DMS79 treated with DMSO at 0.1 percent for 48 hours (cell line): ENCODE measurements at regions not wholly inside any gene's neighbourhood (a gene's known extent, or its start where the extent isn't known, plus 50 kb on each side); places are given as distances from the start of the nearest gene placed in this dataset.
"Not testable (repeated sequence)": the region's sequence is repeated elsewhere in the genome, so short reads cannot be mapped to it uniquely, and the experiment has no call there.

Source experiments
- DNase-seq: peaks from one replicate; lab custom pipeline; 2025; lab: John Stamatoyannopoulos, UW

DNA sequence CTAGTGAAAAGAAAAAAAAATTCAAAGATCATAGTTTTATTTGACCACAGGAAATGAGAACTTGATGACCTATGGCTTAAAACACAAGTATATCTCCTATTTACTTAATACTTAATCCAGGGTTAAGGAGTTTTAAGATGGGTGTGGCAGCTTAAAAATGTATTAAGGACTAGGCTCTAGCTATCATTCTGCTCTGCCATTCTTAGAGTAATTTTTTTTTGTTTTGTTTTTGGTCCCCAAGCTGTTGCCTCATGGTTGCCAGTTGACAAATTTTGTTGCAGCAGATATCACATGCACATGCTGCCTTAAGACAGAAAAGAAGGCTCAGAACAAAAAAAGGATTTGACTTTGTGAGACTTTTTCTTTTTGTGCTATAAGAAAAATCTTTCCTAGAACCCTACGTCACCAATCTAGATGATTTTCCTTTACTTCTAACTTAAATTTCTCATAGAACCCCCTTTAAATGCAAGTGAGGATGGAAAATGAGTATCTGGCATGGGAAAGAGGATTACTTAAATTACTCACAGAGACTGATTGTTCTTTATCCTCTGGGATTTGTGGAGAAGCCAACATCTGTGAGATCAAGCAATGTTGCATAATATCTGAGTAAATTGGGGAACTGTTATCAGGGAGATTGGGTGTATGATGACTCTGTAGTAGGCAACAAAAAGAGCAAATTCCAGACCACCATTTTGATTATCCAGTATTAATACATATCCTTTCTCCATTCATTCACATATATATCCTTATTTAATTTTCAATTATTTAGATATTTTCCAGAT lies 364.7 kb upstream of the CD180 start:
- no peak for DNase-seq

DNA sequence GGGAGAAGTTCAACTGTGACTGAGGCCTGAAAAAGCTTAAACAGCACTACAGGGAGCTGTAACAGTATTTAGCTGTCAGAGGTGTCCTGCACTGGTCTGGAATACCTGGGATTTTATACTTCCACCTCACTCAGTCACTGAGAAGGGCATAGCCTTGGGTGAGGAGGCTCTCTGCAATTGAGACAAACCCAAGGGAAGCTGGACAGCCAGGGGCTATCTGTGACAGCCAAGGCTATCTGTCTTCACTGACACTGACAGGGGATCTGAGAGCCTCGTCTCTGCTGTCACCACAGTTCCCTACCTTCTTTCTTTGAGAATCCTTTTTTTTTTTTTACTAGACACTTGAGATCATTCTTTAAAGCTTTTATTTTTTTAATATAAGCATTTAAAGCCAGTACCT lies 356.2 kb upstream of the CD180 start:
- DNase-seq: no peak

DNA sequence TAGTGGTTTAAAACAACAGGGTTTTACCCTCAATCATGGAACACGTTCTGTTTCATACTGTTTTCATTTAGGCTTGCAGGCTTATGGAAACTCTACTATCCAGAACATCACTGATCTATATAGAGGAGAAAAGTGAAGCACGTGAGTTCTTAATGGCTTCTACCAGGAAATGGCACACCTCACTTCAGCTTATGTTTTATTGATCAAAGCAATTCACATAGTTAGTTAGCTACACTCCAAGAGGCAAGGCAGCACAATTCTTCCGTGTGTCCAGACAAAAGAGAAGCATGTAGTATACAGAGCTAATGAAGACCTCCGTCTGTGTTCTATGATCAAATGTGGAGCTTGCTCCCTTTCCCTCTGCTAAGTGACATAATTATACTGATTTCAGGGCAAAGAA lies 353.3 kb upstream of the CD180 start:
- no peak for DNase-seq

DNA sequence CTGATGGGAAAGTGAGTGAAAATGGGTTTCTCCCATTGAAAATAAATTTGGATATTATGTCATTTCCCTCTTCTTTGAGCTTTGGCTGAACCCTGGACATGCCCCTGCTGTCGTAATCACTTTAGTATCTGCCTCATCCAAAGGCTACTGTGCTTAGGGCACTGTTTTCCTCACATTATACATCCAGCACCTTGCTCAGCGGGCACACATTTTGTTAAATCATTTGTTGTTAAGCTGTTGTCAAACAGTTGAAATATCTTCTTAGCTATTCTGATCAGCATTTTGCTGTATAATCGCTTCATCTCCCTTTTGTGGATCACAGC lies 352.7 kb upstream of the CD180 start:
- no peak for DNase-seq

DNA sequence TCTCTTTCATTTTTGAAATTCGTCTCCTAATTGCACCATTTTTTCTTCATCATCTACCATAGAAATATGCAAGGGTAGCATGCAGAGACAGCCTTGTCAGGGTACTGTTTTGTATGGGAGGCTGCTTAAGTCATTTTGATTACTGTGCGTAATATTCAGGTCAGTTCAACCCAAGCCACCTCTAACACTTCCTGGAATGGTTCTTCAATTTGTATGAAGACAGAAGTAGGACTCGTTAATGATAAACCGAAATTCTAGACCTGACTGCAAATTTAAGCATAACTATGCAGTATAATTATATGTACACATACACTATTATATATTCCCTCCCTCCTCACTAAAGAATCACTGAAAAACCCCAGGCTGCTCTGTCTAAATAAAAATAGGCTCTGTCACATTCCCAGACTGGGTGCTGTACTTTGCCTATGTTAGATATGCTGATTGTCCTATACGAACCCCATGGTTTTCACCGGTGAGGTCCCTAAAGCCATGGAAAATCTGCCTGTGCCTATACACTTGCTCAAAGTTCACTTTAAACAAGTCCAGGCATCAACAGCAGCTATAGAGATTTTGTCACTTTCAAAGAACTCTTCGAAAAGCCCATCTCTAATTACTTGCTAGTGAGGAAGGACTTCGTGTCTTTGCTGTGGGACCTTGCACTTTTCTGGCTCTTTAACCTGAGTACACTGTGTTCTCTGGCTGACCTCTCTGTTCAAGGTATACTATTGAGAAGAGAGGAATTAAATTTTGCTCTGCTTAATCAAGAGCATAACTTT lies 352.1 kb upstream of the CD180 start:
- DNase-seq: no peak

DNA sequence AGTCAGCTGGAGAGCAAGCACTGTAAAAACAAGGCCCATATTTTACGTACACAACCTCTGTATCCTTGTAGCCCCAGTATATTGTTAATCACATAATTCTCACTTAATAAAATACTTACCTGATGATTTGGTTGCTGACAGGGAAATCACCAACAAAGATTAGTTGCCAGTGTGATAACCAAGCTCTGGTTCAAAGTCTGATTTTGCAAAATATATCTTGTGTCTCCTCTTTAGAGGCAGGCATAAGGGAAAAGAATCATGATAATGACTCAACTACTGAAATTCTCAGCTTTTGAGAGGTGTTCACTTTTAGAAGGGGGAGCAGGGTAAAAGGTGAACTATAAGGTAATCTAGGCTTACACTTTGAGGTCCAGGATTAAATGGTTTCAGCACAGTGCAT lies 351.1 kb upstream of the CD180 start:
- no peak for DNase-seq

DNA sequence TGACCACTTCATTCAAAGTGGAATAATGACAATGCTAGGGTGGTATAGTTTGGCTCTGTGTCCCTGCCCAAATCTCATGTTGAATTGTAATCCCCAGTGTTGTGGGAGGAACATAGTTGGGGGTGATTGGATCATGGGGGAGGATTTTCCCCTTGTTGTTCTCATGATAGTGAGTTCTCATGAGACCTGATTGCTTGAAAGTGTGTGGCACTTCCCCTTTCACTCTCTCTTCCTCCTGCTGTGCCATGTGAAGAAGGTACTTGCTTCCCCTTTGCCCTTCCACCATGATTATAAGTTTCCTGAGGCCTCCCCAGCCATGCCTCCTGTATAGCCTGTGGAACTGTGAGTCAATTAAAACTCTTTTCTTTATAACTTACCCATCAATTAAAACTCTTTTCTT lies 348.3 kb upstream of the CD180 start:
- not testable (repeated sequence) for DNase-seq

DNA sequence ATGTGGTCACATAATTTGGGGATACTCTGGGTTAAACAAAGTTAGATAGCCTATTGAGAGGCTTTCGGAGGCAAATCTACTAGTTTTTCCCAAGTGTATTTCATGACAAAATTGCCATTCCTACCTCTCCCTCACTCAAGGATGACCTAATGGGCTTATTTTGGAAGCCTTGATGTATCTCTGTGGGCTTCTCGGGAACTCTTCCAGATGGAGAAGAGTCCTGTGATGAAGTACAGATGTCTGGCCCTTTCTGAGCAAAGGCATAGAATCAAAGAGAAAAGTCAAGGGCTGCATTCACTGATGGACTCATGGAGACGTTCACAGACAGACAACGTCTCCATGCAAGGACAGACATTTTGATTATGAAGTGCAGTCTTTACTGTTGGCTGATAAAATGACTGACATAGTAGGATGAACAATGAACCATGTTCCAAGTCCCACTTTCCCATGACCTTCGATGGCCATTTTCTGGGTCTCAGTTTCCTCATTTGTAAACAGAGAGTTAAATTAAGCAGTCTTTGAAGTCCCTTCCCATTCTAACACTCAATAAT lies 347.2 kb upstream of the CD180 start:
- DNase-seq: no peak

DNA sequence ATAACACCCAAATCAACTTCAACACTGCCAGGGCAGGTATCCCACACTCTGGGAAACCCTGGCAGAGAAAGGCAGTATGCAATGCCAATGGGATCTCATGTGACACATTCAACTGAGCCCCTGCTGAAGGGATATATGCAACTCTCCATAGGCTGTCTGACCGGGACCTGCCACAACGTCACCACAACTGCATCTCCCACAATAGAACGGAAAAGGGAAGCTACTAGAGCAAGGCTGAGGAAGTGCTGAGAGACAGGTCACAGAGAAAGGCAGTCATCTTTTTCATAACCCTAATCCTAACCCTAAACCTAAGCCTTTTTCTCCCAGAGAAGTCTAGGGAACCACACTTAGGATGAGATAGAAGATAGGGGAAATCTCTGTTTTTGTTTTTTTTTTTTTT lies 345.9 kb upstream of the CD180 start:
- DNase-seq: no peak

DNA sequence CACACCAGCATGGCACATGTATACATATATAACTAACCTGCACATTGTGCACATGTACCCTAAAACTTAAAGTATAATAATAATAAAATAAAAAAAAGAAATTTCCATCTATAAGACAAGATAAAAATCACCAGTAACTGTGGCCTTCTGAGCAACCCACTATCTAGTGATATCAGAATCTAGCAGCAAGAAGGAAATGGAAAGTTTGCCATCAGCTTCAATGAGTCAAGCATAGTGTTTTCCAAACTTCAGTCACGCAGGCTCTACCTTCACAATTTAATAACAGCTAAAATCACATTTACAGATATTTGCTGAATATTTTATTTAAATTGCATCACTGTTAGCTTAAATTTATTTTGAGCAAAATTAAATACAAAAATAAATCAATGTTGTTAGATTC lies 345.3 kb upstream of the CD180 start:
- no peak for DNase-seq

DNA sequence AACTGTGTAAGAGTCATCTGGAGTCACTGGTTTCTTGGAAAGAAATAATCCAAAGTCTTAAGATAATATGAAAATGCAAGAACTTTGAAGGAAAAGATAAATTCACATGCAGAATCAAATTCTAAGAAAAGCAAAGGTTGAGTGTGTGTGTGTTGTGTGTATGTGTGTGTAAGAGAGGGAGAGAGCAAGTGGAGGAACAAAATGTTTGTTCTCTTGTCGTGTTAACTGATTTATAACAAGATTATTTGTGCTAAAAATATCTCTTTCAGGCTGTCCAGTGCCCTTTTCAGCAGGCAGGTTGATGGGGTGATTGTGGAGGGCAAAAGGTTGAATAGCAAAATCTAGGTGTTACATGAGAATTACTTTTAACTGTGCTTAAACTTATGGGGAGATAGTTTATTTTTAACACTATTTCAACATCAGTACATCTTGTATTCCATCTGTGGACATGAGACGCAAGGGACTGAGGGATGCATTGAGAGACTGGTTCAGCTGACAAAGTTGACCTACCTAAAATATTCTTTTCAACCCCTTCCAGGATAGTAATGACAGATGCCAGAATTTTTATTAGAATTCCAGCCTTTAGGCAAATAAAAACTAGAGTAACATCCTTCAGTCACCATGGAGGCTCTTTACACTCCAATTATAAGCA lies 342.4 kb upstream of the CD180 start:
- DNase-seq: no peak

DNA sequence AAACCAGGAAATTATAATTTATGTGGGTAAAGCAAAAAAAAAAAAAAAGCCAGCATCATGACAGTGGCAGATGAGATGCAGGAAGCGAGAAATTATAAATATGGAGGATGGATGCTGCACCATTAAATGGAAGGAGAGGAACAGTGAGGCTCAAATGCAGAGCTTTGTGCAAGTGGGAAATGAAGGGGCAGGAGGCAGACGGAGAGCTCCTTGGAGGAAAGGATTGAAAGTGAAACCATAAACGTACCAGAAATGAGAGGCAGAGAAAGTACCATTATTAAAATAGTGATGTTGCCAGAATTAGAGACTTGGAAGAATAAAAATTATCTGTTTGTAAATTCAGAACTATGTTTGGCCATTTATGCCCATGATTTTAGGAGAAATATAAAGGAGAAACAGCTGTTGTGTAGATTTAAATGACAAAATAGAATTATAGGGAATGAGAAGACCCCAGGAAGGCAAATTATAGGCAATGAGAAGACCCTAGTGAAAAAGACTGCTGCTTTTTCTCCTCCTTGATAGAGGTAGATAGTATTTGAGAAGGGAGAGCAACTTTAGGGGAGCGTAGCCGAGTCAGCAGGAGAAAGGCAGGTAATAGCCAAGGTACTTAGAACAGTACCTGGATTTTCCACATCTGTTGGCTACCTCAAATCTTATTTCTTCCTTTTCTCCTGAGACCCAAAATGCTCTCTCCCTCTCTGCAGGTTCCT lies 341.0 kb upstream of the CD180 start:
- DNase-seq: peak; percentile 19

DNA sequence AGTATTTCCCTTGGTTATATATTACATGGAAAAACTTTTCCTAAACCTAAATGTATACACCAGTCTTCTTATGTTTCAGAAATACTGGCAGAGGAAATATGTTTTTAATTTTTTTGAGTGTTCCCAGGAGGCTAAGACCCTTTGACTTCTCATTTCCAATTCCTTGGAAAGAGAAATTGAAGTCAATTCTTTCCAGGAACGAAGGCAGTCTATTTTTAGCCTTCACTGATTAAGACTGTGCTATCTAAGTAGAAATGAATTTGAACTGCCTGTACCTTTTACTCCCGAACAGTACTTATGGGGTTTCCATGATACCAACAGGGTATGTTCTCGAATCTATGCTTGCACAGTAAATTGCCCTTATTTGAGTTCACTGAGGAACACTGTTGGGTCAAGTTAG lies 340.3 kb upstream of the CD180 start:
- DNase-seq: no peak

DNA sequence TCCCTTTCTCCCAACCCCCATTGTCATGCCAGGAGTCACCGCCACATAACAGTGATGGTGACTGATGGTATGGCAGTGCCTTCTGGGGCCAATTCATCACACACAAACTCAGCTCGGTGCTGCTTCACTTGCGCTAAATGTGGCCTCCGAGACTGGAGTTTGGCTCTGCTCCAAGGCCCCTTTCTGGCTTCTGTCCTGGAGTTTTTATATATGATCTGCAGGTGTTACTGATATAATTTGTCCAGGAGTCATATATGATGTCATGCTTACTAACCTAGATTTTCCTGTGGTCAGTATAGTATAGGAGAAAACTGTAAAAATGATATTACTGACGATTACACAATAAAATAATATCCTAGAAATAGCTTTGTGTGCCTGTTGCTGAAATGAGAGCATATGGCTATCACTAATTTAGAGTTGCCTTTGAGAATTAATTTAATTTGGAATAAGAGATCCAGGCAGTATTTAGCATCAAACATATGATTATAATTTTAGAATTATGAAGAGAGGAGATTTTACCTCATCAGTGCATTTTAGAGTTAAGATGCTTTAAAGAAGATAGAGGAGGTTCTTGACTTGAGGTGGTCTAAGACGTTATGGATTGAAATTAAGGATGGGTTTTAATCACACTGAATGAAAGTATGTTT lies 334.1 kb upstream of the CD180 start:
- DNase-seq: peak; percentile 50

DNA sequence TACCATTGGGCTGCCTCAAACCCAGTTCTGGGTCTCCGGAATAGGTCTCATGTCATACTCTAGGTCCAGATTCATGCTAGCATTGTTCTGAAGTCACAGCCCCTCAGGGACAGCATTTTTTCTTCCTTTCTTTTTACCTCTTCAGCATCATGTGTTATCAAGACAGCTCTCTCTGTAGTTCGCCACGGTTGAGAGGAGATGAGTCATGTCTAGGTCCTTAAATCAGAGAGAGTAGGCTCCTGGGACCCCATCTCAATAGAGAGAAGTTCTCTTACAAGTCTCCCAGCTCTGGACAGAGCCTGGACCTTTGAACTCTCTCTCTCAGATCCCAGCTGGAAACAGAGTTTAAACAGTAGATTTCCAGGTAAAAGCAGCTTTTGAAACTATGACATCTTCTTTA lies 332.4 kb upstream of the CD180 start:
- DNase-seq: peak; percentile 10

DNA sequence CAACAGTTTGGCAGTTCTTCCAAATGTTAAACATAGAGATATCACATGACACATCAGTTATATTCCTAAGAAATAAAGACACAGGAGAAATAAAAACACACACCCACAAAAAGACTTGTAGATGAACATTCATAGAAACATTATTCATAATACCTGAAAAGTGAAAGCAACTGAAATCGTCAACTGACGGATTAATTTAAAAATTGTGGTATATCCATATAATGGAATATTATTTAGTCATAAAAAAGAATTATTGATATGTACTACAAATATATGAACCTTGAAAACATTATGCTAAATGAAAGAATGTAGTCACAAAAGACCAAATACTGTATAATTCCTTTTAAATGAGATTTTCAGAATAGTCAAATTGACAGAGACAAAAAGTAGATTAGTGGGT lies 330.2 kb upstream of the CD180 start:
- DNase-seq: no peak

DNA sequence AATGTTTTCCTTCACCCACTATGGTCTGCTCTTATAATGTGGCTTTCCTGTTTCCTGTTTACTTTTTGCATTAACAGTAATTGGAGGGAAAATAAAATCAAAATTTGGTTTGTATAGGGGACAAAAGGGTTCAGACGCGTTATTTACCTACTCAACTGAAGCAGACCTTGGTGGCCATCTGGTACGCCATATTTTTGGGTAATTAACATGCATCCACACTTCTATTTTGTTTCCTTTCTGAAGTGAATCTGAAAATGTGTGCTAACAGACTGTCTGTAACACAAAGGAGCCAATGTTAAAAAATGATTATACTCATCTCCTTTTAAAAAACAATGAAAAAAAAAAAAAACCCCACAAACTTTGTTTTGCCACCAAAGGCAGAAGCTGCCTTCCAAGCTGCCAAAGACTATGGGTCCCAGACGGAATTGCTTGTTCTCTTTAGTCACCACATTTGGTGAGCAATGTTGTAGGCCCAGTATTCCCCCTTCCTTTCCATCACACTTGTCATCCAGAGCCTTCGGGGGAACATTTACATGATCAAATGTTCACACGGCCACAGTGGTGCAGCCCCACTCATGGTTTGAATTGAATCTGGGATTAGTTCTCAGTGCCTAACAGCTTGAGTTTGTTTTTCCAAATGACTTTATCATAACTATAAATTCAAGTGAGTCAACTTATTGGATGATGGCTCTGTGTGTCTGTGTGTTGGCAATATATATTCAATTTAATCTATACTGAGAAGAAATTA lies 323.7 kb upstream of the CD180 start:
- no peak for DNase-seq

DNA sequence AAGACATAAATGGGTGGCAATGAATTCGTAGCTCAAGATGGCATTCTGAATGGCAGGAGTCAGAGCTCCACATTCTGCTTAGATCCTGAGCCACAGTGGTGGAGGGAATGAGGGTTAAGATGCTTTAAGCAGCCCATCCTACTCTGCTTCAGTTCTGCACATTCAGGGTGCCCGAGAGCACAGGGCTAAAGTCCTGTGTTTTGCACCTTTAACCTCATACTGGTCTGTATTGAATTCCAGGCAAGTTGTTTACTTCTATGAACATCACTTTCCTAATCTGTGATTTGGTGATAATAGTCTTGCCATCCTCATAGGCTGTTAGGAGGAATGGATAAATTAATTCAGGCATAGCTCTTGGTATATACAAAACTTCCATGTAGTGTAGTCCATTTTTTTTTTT lies 321.6 kb upstream of the CD180 start:
- DNase-seq: no peak

DNA sequence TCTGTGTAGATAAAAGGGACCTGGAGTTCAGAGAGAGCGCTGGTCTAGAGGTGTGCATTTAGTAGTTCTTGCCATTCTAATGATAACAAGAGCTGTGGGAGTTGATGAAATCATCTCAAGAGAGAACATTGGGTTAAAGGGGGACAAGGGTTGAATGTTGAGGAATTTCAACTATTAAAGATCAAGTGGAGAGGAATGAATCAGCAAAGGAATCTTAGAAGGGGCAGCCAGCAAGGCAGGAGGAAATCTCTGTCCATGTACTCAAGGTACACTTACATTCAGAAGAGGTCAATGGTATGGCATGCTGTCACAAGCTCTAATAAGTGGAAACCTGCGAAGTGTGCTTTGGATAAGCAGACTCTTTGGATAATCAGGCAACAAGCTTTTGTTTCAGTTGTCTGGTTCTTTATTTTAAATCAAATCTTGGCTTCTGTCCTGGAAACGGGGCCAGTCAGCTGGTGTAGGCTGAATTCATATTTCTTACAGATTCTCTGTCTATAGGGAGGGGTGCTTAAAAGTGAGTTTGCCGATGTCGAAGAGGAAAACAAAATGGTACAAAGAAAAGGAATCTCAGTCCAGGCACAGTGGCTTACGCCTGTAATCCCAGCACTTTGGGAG lies 320.5 kb upstream of the CD180 start:
- no peak for DNase-seq

DNA sequence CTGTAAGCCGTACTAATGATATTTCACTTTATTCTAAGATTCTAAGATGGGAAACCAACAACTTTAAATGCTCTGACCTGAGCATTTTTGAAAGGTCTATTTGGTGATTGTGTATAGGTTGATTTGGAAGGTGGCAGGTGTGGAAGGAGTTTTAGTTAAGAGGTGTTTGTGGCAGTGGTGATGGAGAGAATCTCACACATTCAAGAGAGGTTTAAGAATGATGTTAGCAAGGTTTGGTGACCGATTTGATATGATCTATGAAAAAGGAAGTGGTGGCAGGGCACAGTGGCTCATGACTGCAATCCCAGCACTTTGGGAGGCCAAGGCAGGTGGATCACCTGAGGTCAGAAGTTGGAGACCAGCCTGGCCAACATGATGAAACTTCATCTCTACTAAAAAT lies 319.2 kb upstream of the CD180 start:
- no peak for DNase-seq
